ENCODE measurements at regions not wholly inside any gene's neighbourhood (a gene's known extent, or its start where the extent isn't known, plus 50 kb on each side); places are given as distances from the start of the nearest gene placed in this dataset.

- POLR2A ChIA-PET: no interaction called here
- Histone ChIP-seq H3K27ac (ENCODE audit: extremely low read depth, low read depth, low read length) (no peak overlapping the region), H3K4me1 (ENCODE audit: control insufficient read depth, insufficient read depth, low read length) (peaks cover 7% of the 10 kb centered on the region), H3K9me3 (ENCODE audit: control insufficient read depth, insufficient read depth, low read depth, low read length) (no peaks in the 10 kb centered on the region), H3K4me3 (ENCODE audit: low read depth, low read length) (no peak overlapping the region), H3K36me3 (ENCODE audit: control insufficient read depth in 2 of 2, insufficient read depth in 1 of 2, low read length in 2 of 2) (no peaks in the 10 kb centered on the region)
- TF ChIP-seq ZNF585B (tag by site-specific recombination; IDR thresholded peaks at IDR 0.05) (no peak), ZNF791 (tag by site-specific recombination; IDR thresholded peaks at IDR 0.05) (no peak), CTCF (tag by site-specific recombination; IDR thresholded peaks at IDR 0.05) (no peak), ZBTB8A (tag by site-specific recombination; IDR thresholded peaks at IDR 0.05) (no peak), ZNF16 (tag by site-specific recombination; IDR thresholded peaks at IDR 0.05; ENCODE audit: low read depth) (no peak), RBAK (tag by site-specific recombination; IDR thresholded peaks at IDR 0.05) (peak; percentile 86)
- CTCF ChIA-PET: no interaction called here
Measured at GRCh38 chr13:40119852-40120251, 464.4 kb downstream of the COG6 start.

GRCh38 chr13:40120288-40120687 is 464.8 kb downstream of the COG6 start:
- ChIA-PET POLR2A (no interaction called here), CTCF (no interaction called here)
- TF ChIP-seq ZNF223 (tag by site-specific recombination; IDR thresholded peaks at IDR 0.05): no peak
- no peak for TF ChIP-seq SP3 (tag by site-specific recombination; IDR thresholded peaks at IDR 0.05)
- TF ChIP-seq IKZF3 (tag by site-specific recombination; IDR thresholded peaks at IDR 0.05): no peak
- TF ChIP-seq TRIM28 (IDR thresholded peaks at IDR 0.05; ENCODE audit: borderline replicate concordance, low read length): no peak
- no peak for TF ChIP-seq ZBTB10 (tag by site-specific recombination; IDR thresholded peaks at IDR 0.05)
- no peak for TF ChIP-seq KLF9 (tag by site-specific recombination; IDR thresholded peaks at IDR 0.05; ENCODE audit: low read depth)
- TF ChIP-seq SP2 (tag by site-specific recombination; IDR thresholded peaks at IDR 0.05): no peak
- TF ChIP-seq INSM2 (tag by site-specific recombination; IDR thresholded peaks at IDR 0.05): no peak
- TF ChIP-seq ZNF529 (tag by site-specific recombination; IDR thresholded peaks at IDR 0.05; ENCODE audit: insufficient replicate concordance): no peak
- no peak for TF ChIP-seq ZFHX2 (tag by site-specific recombination; conservative IDR thresholded peaks at IDR 0.05)
- TF ChIP-seq ZNF792 (tag by site-specific recombination; IDR thresholded peaks at IDR 0.05): no peak
- TF ChIP-seq PBX3 (CRISPR knock-in tag; IDR thresholded peaks at IDR 0.05): no peak
- no peak for TF ChIP-seq ZSCAN5A (tag by site-specific recombination; IDR thresholded peaks at IDR 0.05)
- no peak for TF ChIP-seq ZNF274 (IDR thresholded peaks at IDR 0.05; ENCODE audit: low read length)
- no peak for TF ChIP-seq ZNF274 (tag by site-specific recombination; IDR thresholded peaks at IDR 0.05; ENCODE audit: borderline replicate concordance)
- TF ChIP-seq HOXC10 (CRISPR knock-in tag; IDR thresholded peaks at IDR 0.05): no peak
- no peak for TF ChIP-seq ZNF394 (tag by site-specific recombination; IDR thresholded peaks at IDR 0.05; ENCODE audit: borderline replicate concordance)
- Histone ChIP-seq H3K4me3 (ENCODE audit: low read depth, low read length) (no peak overlapping the region), H3K36me3 (ENCODE audit: control insufficient read depth in 2 of 2, insufficient read depth in 1 of 2, low read length in 2 of 2) (no peaks in the 10 kb centered on the region), H3K9me3 (ENCODE audit: control insufficient read depth, insufficient read depth, low read depth, low read length) (no peaks in the 10 kb centered on the region), H3K27ac (ENCODE audit: extremely low read depth, low read depth, low read length) (no peak overlapping the region), H3K4me1 (ENCODE audit: control insufficient read depth, insufficient read depth, low read length) (peaks cover 6% of the 10 kb centered on the region)
